Fibroblast of mammary gland (primary cell): ENCODE measurements at regions not wholly inside any gene's neighbourhood (a gene's known extent, or its start where the extent isn't known, plus 50 kb on each side); places are given as distances from the start of the nearest gene placed in this dataset.

Source experiments
- DNase-seq: peaks from one replicate; pipeline ENCODE4 v3.0.0-alpha.2; 2010; ENCODE audit warnings: low read depth
- H3K4me3 ChIP-seq: 2 replicates; pipeline ENCODE4 v1.5.1; 2011; ENCODE audit warnings: low read depth, mild to moderate bottlenecking, low read length, moderate library complexity; ENCODE audit not compliant: control insufficient read depth
- CTCF ChIP-seq: conservative IDR thresholded peaks from 2 replicates; pipeline ENCODE4 v1.5.1; 2011; ENCODE audit warnings: low read depth, low read length, inconsistent platforms; ENCODE audit not compliant: control insufficient read depth, insufficient read depth

- DNase-seq, result no peak
- TF ChIP-seq CTCF, result no peak
- no peak overlapping the region for H3K4me3 ChIP-seq
Measured at GRCh38 chr21:38610623-38611251, 112.5 kb upstream of the ERG start.

GRCh38 chr21:38611277-38611676, 113.0 kb upstream of the ERG start:
- no peak for DNase-seq
- no peak for TF ChIP-seq CTCF

GRCh38 chr21:38613686-38614085, 115.4 kb upstream of the ERG start:
- H3K4me3 ChIP-seq, result no peak overlapping the region
- no peak for DNase-seq
- TF ChIP-seq CTCF, result no peak

More at GRCh38 chr21:38611277-38611676, 113.0 kb upstream of the ERG start:
- no peak overlapping the region for H3K4me3 ChIP-seq

- DNase-seq, result no peak
- H3K4me3 ChIP-seq, result no peak overlapping the region
- TF ChIP-seq CTCF, result no peak
Measured at GRCh38 chr21:38614558-38614957, 116.3 kb upstream of the ERG start.

GRCh38 chr21:38619480-38619879, 121.2 kb upstream of the ERG start:
- DNase-seq, result no peak
- H3K4me3 ChIP-seq, result no peak overlapping the region
- no peak for TF ChIP-seq CTCF

- no peak for TF ChIP-seq CTCF
- no peak overlapping the region for H3K4me3 ChIP-seq
- DNase-seq, result peak; percentile 81
Measured at GRCh38 chr21:38619992-38620479, 121.8 kb upstream of the ERG start.
